Stromal cell of bone marrow (primary cell): ENCODE measurements at regions not wholly inside any gene's neighbourhood (a gene's known extent, or its start where the extent isn't known, plus 50 kb on each side); places are given as distances from the start of the nearest gene placed in this dataset.

ENCODE experiments used
- DNase-seq: peaks from one replicate; pipeline ENCODE4 v3.0.0-alpha.2; 2012; ENCODE audit warnings: low read depth

DNA sequence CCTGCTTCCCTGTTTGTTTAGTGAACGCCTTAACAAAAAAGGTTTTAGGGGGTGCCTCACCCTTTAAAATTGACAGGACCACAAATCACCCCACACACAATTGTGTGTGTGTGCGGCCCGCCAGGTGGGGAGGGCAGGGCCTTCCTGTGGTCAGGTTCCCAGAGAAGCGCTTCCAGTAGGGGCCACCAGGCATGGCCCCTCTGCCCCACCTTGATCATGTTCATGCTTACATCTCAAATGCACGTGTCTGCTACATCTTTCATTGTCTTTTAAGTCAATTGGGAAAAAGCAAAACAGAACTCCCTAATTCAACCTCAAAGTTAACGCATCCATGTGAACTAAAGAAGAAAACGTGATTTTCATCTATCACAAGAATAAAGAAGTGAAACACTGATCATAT, 1335.3 kb downstream of the TBC1D22A start:
- DNase-seq: no peak

DNA sequence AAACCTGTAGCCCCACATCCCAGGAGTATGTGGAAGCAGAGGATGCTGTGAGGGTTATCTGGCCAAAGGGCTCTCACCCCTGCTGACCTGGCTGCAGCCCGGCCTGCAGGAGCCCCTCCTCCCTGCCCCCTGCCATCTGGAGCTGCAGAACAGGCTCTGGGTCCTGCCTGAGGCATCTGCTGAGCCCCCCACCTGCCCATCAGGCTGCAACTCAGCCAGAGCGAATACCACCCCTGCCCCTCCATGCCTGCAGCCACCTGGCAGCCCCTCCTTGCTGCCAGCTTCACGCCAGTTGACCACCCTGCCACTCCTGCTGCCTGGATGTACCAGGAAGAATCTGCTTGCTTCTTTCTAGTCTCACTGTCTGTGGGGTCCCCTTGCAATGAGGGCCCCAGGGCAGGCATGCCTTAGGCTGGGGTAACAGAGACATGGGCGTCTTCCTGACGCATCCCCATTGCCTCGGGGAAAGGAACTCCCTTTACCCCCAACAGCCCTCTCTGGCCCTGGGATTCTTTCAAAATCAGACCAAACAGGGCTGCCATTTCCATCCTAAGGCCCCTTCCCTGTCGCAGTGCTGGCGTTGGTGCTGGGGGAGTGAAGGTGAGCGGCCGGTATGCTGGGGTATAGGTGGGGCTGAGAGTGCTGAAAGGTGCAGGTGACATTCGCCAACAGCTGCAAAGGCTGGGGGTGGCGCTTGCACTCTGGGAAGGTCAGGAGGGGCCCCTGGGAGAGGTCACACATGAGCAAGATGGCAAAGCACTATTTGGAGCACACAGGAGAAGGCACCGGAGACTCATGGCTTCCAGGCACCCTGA, 1334.6 kb downstream of the TBC1D22A start:
- no peak for DNase-seq

GRCh38 chr22:48096411-48096810, 1334.0 kb downstream of the TBC1D22A start:
- no peak for DNase-seq

DNA sequence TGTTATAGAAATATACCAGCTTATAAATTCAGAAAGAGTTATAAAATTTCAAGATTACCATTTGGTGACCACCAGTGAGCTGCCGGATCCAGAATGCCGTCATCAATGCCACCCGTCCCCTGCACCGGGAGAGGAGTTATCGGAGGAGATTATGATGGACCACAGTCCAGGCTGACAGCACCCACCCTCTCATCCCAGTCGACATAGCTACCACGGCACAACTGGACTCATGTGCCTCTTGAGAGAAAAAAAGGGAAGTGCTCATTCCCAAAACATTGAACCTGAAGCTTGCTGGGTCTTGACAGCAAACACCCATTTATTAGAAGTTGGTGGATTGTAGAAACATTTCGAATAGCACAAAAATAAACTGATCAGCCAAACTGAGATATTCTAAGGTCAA, 1331.5 kb downstream of the TBC1D22A start:
- no peak for DNase-seq

DNA sequence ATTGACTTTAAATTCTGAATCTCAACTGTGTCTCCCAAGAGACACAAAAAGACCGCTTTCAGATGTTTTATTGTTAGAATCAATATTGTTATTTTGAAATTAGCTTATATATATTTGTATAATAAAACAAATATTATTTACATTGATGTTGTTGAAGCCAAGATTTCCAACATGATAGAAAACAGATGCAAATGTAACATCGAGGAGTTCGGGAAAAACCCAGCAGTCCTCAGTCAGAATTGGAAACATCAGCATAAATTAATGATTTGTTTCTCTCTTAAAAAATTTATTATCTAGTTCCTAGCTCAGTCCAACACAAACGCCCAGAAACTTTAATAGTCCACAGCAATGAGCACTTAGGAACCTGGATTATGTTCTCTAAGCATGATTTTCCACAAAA, 1330.4 kb downstream of the TBC1D22A start:
- DNase-seq: no peak

DNA sequence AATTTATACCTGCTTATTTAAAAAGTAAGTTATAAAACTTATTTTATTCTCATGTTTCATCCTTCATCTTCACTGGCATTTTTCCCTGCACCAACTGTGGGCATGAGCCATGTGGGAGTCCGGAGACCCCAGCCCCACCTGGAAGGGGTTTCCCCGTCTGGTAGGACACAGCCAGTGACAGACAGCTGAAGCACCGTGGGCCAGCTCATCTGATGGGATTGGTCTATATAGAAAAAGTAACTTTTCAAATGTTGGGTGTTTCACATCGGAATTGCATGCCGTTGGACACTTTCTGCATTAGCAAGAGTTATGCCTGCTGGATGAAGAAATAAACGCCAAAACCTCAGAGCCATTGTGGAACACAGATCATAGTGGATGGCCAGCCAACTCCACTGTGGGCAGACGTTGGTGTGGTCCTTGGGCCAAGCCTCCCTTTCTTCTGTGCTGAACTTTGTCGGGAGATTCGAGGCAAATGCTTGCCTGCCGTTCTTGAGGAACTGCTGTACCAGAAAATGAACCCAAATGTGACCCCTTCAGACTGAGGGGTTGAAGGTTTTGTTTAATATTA, 1329.3 kb downstream of the TBC1D22A start:
- no peak for DNase-seq

DNA sequence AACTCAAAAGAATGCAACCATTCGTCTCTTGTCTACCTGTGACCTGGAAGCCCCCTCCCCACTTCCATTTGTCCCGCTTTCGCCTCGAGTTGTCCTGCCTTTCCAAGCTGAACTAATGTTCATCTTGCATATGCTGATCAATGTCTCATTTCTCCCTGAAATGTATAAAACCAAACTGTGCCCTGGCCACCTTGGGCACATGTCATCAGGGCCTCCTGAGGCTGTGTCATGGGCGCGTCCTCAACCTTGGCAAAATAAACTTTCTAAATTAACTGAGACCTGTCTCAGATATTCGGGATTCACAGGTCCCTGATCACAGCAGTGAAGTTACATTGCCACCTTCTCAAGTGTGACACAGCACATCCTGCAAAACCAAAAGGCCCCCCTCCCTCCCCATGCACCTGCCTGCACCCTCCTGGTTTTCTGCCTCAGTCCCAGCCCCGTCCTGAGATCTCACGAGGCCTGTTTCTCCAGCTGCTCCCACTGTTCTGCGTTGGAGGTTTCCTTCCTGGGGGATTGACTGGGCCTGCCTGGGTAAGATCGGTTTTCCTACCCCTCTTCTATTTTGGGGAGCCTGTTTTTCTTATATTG, 1328.7 kb downstream of the TBC1D22A start:
- DNase-seq: no peak

DNA sequence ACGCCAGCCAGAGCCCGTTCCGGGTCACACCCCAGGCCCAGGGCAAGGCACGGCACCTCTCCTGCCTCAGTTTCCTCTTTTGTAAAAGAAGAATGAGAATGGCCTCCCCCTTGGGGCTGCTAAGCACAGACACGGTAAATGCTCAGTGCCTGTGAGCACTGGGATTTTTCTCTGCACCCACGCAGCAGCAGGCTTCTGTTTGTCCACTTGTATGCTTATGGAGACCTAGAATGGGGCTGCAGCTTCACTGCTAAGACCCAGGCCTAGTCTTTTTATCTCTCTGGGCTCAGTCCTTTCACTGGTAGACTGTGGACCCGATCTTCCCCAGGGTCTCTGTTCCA, 1327.9 kb downstream of the TBC1D22A start:
- DNase-seq: no peak

DNA sequence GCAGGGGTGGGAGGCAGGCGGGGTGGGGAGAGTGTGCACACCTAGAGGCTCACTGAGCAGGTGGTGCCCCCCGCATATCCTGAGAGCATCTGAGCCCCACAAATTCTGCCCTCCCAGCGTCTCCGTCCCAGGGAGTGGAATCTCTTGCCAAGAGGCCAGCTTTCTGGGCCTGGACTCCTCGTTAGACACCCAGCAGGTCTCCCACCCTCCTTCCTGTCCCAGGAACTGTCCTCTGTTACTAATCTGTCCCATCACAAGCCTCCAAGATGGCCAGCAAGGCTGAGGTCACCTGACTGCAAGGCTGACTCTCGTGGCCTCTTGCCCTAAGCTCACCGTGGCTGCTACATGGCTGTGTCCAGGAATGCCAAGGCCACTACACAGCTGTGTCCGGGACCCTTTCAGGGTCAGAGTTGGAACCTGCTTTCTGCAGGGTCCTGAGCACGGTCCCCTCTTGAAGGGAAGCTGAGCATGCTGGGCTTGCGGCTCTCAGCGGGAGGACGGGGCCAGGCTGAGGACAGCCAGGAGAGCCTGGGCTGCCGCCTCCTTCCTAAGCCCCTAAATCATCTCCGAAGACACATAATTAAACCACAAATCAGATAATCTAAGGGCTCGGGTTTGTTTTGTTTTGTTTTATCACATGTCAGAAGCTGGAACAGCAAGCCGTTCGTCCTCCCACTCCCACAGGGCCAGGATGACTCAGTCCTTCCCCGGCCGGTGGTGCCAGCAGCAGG, 1327.3 kb downstream of the TBC1D22A start:
- peak; percentile 25 for DNase-seq

DNA sequence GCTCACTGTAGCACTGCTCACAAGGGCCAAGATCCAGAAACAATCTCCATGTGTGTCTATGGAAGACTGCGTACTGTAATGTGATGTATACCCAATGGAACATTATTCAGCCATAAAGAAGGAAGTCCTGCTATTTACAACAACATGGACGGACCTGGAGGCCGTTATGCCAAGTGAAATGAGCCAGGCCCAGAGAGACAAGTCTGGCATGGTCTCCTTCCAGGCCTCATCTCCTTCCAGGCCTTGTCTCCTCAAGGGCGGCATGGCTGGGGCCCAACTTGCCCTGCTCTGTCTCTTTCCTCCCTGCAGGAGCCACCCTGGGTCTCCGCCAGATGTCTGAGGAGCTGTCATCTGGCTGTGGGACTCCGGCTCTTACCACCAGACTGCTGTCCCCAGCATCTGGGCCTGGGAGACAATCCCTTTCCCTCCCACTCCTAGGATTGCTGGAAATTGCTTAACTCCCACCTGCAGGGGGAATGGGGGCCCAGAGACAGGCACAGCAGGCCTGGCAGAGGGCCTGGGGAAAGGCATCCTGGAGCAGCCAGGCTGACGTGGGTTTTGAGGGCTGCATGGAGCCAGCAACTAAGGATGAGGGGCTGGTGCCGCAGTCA, 1326.6 kb downstream of the TBC1D22A start:
- no peak for DNase-seq

DNA sequence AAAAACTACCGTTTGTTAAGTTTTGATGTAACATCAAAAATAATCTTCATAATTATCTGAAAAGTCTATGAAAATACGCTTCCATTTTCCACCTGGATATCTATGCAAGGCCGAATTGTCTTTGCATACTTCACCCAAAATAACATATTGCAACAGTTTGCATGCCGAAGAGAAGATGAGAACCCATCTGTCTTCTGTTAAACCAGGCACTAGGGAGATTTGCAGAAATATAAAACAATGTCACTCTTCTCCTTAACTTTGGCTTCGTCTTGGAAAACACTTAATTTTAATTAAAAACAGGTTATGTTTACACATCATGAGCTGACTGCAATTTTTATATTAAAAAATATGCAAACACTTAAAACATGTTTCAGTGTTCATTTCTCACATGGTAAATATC, 1325.8 kb downstream of the TBC1D22A start:
- DNase-seq: no peak

- no peak for DNase-seq
These were observed 1323.6 kb downstream of the TBC1D22A start for GRCh38 chr22:48085901-48086645.

DNA sequence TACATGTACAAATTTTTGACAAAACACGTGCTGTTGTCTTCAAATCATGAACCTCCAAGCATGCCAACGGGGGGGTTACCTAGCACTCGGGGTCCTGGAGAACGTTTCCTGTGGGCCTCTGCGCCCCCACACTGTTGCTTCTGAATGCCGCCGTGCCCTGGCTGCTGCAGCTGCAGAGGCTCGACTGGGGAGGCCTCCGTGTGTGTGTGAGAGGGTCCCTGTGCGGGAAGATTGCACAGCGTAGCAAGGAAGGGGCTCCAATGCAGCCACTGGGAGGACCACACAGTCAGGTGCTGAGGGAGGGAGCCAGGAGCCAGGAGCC, 1322.2 kb downstream of the TBC1D22A start:
- DNase-seq: no peak

GRCh38 chr22:48084041-48084728, 1321.7 kb downstream of the TBC1D22A start:
- DNase-seq: no peak

GRCh38 chr22:48083502-48083901, 1321.1 kb downstream of the TBC1D22A start:
- no peak for DNase-seq

DNA sequence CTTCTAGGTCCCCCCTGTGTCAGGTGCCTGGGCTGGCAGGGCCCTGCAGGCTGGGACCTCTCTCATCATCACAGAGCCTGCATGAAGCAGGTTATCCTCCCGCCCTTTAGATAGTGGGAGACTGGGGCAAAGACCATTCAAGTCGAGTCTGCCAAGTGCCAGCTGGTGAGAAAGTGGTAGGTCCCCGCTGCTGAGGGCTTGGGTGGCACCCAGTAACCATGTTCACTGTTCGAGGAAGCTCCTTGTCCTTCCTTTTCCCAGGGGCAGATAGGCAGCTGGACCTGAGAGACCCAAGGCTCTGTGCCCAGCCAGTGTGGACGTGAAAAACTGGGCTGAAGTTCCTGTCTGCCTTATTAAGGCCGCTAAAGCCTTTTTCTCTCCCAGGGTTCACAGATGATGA, 1319.8 kb downstream of the TBC1D22A start:
- DNase-seq: no peak

DNA sequence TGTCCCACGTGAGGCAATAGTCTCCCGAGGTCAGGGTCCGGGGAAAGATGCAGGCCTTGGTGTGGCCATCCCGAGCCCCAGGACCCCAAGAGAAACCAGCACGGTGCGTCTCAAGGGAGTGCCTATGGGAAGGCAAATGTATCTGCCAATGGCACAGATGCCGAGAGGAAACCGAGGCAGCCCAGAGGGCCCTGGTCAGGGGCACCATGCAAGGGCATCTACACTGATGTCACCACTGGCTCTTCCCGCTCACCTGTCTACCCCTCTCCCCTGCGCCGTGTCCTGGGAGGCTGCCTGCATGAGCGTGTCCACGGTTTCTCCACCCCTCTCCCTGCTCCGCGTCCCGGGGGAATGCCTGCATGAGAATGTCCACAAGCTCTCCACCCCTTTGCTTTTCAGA, 1318.8 kb downstream of the TBC1D22A start:
- no peak for DNase-seq

DNA sequence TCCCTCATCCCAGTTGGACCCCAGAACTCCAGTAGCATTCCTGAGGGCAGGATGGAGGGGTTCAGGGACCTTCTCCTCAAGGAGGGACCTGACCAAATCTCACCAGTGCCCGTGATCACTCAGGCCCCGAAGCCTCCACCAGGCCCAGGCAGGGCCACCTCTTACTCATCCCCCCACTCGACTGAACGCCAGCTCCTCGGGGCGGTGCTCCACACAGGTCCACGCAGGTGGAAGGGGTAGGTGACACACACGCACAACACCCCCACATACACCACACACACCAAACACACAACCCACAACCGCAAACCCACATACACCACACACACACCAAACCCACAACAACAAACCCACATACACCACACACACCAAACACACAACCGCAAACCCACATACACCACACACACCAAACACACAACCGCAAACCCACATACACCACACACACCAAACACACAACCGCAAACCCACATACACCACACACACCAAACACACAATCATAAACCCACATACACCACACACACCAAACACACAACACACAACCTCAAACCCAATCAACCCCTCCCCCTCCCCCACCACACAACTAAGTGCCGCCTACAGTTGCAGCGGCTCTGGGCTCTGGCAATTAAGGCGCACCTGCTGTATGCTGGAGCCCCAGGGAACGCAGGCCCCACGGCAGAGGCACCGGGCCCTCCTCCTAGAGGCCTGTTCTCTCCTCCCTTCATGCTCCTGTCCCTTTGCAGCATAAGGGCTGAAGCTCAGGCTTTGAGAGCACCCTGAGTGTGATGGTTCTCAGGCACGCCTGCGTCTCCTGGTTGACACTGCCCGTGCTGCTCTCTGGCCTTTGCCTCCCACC, 1318.1 kb downstream of the TBC1D22A start:
- DNase-seq: no peak

DNA sequence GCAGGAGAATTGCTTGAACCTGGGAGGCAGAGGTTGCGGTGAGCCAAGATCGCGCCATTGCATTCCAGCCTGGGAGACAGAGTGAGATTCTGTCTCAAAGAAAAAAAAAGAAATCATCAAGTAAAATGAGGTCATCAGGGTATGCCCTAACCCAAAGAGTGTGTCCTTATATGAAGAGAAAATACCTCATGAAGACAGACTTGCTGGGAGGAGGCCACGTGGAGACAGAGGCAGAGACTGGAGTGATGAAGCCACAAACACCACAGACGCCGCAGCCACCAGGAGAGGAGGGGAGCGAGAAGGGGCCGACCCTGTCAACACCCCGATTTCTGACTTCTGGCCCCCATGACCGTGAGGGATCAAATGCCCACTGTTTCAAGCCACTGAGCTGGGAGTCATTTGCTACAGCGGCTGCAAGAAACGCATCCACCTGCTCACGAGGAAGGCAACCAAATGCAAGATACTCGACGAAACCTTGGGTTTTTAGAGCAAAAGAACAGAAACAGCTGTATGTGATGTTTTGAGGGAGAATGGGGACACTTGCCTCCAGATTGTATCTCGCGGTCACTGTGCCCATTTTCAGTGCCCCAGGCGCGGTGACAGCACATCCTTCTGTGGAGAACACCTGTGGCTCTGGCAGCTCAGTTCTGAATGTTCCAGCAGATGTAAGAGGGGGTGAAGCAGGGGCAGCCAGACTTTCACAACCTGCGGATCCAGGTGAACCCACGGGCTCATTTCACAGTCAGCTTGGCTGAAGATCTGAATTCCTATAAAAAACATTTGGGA, 1317.2 kb downstream of the TBC1D22A start:
- no peak for DNase-seq

DNA sequence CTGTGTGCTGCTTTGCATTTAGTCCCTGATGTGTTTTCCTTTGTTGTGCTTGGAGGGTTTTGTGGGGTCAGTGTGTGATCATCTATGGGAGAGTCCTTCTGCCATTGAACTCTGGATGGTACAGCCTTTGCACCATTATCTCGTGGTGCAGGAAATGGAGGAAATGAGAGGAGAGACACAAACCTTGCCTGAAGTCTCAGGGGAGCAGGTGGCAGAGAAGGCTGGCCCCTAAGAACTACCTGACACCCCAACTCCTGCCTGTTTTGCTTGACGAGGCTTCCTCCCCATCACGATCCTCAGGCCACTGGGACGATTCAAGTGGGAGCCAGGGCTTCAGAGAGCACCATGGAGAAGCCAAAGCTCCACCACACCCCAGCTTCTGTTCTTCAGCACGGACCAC, 1316.4 kb downstream of the TBC1D22A start:
- DNase-seq: no peak
